ENCODE measurements at regions not wholly inside any gene's neighbourhood (a gene's known extent, or its start where the extent isn't known, plus 50 kb on each side); places are given as distances from the start of the nearest gene placed in this dataset.
"Not testable (repeated sequence)": the region's sequence is repeated elsewhere in the genome, so short reads cannot be mapped to it uniquely, and the experiment has no call there.

- DNase-seq (ENCODE audit: low read depth in 2 of 3, low spot score in 1 of 3) = no peak
These were observed 337.6 kb upstream of the CLEC14A start for GRCh38 chr14:38593476-38593875.

GRCh38 chr14:38592764-38593442, 337.0 kb upstream of the CLEC14A start:
- DNase-seq (ENCODE audit: low read depth in 2 of 3, low spot score in 1 of 3) = no peak

- no peak for DNase-seq (ENCODE audit: low read depth in 2 of 3, low spot score in 1 of 3)
These were observed 334.0 kb upstream of the CLEC14A start for GRCh38 chr14:38589747-38590350.

GRCh38 chr14:38583471-38583870, 327.6 kb upstream of the CLEC14A start:
- DNase-seq (ENCODE audit: low read depth in 2 of 3, low spot score in 1 of 3) = no peak

GRCh38 chr14:38578278-38578681, 322.4 kb upstream of the CLEC14A start:
- DNase-seq (ENCODE audit: low read depth in 2 of 3, low spot score in 1 of 3) = no peak

- DNase-seq (ENCODE audit: low read depth in 2 of 3, low spot score in 1 of 3) = no peak
These were observed 311.8 kb upstream of the CLEC14A start for GRCh38 chr14:38567703-38568102.

- no peak for DNase-seq (ENCODE audit: low read depth in 2 of 3, low spot score in 1 of 3)
These were observed 305.8 kb upstream of the CLEC14A start for GRCh38 chr14:38561657-38562056.

GRCh38 chr14:38559711-38560110, 303.8 kb upstream of the CLEC14A start:
- DNase-seq (ENCODE audit: low read depth in 2 of 3, low spot score in 1 of 3) = no peak

GRCh38 chr14:38557391-38557790, 301.5 kb upstream of the CLEC14A start:
- not testable (repeated sequence) for DNase-seq (ENCODE audit: low read depth in 2 of 3, low spot score in 1 of 3)

- no peak for DNase-seq (ENCODE audit: low read depth in 2 of 3, low spot score in 1 of 3)
These were observed 300.4 kb upstream of the CLEC14A start for GRCh38 chr14:38556252-38556651.

GRCh38 chr14:38554026-38554425, 298.1 kb upstream of the CLEC14A start:
- DNase-seq (ENCODE audit: low read depth in 2 of 3, low spot score in 1 of 3) = no peak

- DNase-seq (ENCODE audit: low read depth in 2 of 3, low spot score in 1 of 3) = no peak
These were observed 297.7 kb upstream of the CLEC14A start for GRCh38 chr14:38553586-38553985.

- no peak for DNase-seq (ENCODE audit: low read depth in 2 of 3, low spot score in 1 of 3)
These were observed 293.7 kb upstream of the CLEC14A start for GRCh38 chr14:38549564-38549963.

- no peak for DNase-seq (ENCODE audit: low read depth in 2 of 3, low spot score in 1 of 3)
These were observed 292.1 kb upstream of the CLEC14A start for GRCh38 chr14:38547961-38548490.

- no peak for DNase-seq (ENCODE audit: low read depth in 2 of 3, low spot score in 1 of 3)
These were observed 291.1 kb upstream of the CLEC14A start for GRCh38 chr14:38546932-38547551.

GRCh38 chr14:38544776-38545175, 288.9 kb upstream of the CLEC14A start:
- no peak for DNase-seq (ENCODE audit: low read depth in 2 of 3, low spot score in 1 of 3)

GRCh38 chr14:38543851-38544250, 288.0 kb upstream of the CLEC14A start:
- DNase-seq (ENCODE audit: low read depth in 2 of 3, low spot score in 1 of 3) = not testable (repeated sequence)

GRCh38 chr14:38538053-38538452, 282.2 kb upstream of the CLEC14A start:
- not testable (repeated sequence) for DNase-seq (ENCODE audit: low read depth in 2 of 3, low spot score in 1 of 3)

- no peak for DNase-seq (ENCODE audit: low read depth in 2 of 3, low spot score in 1 of 3)
These were observed 280.6 kb upstream of the CLEC14A start for GRCh38 chr14:38536376-38537038.

GRCh38 chr14:38528582-38528981, 272.7 kb upstream of the CLEC14A start:
- DNase-seq (ENCODE audit: low read depth in 2 of 3, low spot score in 1 of 3) = no peak

- DNase-seq (ENCODE audit: low read depth in 2 of 3, low spot score in 1 of 3) = no peak
These were observed 271.6 kb upstream of the CLEC14A start for GRCh38 chr14:38527502-38527878.
